Middle frontal gyrus (tissue), 1 donor: ENCODE measurements at regions not wholly inside any gene's neighbourhood (a gene's known extent, or its start where the extent isn't known, plus 50 kb on each side); places are given as distances from the start of the nearest gene placed in this dataset.
"Not testable (repeated sequence)": the region's sequence is repeated elsewhere in the genome, so short reads cannot be mapped to it uniquely, and the experiment has no call there.

Experiments
- DNase-seq: peaks from one replicate; pipeline ENCODE4 v3.0.0-alpha.2; 2015; ENCODE audit warnings: low spot score; ENCODE audit errors: extremely low spot score

- no peak for DNase-seq
Observed at GRCh38 chrX:118215346-118215745, 98.7 kb upstream of the KLHL13 start.

- DNase-seq = no peak
Observed at GRCh38 chrX:118216087-118216486, 99.5 kb upstream of the KLHL13 start.

GRCh38 chrX:118216509-118216908 is 99.9 kb upstream of the KLHL13 start:
- no peak for DNase-seq

GRCh38 chrX:118218079-118218478 is 101.5 kb upstream of the KLHL13 start:
- no peak for DNase-seq

DNA sequence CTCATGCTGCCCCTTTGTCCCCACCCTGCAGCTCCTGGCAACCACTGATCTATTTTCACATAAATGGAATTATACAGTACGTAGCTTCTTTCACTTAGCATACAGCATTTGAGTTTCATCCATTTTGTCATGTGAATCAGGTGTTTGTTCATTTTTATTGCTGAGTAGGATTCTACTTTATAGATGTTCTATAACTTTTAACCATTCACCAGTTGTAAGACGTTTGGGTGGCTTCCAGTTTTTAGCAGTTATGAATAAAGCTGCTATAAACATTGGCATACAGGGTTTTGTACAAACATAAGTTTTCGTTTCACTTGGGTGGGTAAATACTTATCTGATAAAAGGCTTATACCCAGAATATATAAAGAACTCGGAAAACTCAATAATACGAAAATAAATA is 102.3 kb upstream of the KLHL13 start:
- DNase-seq = no peak

DNA sequence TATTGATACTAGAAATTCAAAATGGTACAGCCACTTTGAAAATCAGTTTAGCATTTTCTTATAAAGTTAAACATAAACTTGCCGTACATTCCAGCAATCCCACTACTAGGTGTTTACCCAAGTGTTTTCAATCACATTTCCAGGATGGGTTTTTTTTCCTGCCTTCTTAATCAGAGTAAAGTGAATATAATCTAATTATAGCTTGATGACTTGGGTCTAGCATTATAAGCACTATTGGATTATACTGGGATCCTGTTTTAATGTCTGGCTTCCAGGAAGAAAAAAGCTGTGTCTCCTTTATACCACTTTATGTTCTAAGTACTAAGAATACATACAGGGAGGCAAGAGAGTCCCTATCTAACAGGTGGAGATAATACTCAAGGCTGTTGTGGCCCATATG is 103.3 kb upstream of the KLHL13 start:
- no peak for DNase-seq

GRCh38 chrX:118220509-118220908 is 103.9 kb upstream of the KLHL13 start:
- DNase-seq = no peak

DNA sequence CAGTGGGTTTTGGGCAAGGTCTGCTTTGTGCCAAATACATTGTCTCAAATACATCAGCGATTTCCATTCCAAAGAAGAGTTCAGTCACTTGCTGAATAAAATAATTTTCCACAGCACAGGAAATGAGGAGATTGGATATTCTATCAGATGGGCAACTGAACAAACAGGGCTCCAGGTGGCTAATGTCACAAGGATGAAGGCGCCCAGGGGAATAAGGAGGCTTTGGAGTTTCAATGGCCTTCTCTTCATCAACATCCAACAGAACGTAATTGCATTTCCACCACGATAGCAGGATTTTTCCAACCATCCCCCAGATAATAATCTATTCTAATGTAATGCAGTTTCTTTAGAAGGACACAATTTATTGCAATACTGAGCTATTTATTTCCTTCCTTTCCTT is 104.7 kb upstream of the KLHL13 start:
- no peak for DNase-seq

DNA sequence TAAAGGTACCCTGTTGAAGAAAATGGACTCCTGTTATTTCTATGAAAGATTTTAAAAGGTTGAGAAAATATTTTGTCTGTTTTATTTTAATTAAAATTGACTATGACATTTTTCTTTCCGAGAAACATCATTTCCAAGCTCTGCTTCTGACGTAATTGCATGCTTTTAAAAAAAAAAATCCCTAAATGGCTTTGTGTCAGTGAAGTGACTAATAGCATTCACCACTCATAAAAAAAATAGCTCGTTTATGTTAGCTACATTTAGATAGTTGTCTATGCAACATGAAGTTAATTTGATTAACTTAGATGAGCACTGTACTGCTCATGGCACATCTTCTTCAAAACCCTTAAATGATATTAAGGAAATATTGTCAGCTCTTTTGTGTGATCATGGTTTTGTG is 105.1 kb upstream of the KLHL13 start:
- no peak for DNase-seq

- DNase-seq = no peak
Observed at GRCh38 chrX:118222421-118222820, 105.8 kb upstream of the KLHL13 start.

DNA sequence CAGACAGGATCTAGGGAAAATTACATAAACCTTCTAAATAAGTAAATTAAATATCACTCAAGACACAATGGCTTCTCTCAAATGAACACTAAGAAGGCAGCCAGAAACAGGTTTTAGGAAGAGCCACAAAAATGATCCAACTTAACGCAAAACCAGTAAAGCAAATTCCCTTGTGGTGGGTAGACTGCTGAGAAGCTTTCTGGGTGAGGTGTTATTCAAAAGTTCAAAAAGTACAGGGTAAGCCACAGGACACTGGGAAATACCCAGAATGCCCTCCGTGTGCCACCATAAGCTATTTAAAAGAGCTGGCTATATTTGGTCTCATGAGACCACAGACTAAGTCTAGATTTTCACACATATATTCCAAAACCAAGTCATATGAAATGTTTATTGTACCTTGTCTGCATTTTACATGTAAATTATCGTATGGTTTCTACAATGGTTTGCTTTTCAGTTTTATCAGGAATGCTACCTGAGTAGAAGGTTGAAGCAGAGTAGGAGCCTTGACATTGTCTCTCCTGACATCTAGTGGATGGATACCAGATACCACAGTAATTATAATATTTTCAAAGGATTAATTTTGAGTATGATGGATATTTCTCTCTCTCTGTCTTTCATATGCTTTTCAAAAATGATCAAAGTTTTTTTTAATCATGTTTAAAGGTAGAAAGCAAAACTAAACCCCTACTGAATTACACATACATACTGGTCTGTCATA is 109.3 kb upstream of the KLHL13 start:
- no peak for DNase-seq

DNA sequence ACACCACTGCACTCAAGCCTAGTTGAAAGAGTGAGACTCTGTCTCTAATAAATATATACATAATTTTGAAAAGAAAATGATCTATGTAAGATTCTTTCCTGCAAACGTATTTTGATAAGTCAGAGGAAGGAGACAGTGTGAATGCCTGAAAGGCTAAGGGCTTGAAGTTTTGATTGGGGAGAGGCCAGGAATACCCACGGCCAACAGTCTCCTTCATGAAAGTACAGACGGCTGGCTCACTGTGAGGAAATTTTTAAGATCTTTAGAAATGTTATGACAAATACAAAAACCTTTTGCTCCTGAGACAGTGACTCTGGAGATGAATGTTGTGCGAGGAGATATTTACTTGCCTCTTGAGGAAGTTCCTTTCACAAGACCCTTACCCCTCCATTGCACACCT is 111.4 kb upstream of the KLHL13 start:
- DNase-seq = no peak

GRCh38 chrX:118228456-118228855 is 111.8 kb upstream of the KLHL13 start:
- DNase-seq = no peak

DNA sequence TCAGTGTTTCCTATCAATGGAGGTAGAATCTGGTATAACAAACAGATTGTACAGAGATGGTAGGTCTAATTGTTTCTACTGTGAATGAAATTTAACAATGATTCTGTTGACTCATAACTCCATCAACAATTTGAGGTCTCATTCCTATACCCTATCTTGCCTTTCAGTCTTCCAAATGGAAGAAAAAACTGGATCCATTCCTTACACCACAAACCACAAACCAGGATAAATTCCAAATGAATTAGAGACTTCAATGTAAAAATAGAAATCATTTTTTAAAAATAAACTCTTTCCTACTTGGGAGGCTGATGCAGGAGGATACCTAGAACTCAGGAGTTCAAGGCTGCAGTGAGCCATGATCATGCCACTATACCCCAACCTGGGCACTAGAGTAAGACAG is 114.4 kb upstream of the WDR44 start:
- no peak for DNase-seq

DNA sequence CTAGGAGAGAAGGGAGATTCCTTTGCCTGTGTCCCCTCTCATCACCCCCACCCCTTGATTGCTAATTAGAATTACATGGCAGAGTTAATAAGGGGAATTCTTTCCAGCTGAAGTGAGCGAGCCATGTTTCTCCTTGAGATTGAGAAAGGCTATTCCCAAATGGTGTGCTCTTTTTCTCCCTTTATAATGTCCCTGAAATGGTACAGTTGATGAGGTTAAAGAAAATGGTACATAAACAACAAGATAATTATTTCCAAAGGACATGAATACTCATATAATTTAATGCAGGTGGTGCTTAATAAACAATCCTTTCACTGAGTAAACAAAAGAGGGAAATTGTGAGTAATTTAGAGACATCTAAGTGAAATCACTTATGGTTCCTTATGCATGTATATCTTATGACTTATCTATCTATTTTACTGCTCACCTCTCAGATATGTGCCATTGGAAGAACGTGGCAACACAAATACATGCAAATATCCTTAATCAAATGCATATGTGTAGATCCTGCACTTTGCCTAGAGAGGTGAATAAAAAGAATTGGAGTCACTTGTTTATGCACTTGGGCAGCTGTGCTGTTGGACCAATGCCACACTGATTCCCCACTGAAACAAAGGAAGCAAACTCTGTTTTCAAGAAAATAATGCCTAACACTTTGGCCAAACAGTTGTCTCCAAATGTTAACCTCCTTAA is 106.6 kb upstream of the WDR44 start:
- no peak for DNase-seq

DNA sequence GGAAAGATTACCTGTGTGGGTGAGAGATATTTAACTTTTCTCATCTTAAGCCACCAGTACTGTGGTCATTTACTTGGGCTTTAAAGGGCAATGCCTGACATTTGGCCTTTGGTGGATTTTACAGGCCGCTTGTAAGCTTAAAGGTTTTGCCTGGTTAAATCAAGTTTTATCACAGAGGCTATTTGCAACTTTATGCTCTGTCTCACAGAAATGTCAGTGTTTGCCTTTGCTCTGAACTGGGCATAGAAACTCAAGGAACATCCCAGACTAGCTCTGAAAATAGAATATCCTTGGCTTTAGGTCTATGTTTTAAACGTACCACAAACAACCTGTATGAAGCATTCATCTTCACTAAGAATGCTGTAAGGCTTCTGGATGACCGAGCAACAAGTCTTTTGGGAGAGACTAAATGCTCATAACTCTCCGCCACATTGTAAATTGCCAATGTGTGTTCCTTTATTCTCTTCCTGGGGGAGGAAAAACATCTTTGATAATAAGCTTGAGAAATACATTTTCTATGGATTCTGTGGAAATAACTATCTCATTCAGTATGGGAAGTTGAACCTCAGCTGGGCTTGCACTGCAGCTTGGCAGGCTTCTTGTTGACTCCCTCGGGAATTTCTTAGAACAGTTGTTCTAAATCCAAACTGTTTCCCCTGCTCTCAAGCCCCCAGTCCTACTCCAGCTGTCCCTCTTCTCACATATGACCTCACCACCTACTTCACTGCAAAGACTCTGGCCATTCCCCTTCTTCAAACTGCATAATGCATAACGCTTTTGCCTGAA is 105.8 kb upstream of the WDR44 start:
- DNase-seq = no peak

- not testable (repeated sequence) for DNase-seq
Observed at GRCh38 chrX:118246961-118247360, 98.9 kb upstream of the WDR44 start.

- no peak for DNase-seq
Observed at GRCh38 chrX:118249146-118249545, 96.8 kb upstream of the WDR44 start.

DNA sequence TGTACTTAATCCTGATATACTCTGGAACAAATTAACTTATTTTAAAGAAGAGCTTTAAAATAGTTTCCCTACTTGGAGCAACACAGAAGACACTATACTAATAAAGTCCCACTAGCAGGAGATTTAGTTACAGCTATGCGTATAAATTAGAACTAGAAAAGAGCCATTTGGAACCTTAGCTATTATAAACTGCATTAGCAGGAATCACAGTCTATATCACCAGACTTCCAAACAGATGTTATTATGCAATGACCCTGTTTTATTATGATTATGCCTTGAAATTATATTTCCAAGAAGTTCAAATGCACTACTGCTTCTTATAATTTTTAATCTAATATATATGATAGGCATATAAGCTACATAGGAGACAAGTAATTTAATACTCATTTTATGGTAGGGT is 95.5 kb upstream of the WDR44 start:
- no peak for DNase-seq

- DNase-seq = no peak
Observed at GRCh38 chrX:118251271-118251670, 94.6 kb upstream of the WDR44 start.

- DNase-seq = no peak
Observed at GRCh38 chrX:118252967-118253366, 92.9 kb upstream of the WDR44 start.

DNA sequence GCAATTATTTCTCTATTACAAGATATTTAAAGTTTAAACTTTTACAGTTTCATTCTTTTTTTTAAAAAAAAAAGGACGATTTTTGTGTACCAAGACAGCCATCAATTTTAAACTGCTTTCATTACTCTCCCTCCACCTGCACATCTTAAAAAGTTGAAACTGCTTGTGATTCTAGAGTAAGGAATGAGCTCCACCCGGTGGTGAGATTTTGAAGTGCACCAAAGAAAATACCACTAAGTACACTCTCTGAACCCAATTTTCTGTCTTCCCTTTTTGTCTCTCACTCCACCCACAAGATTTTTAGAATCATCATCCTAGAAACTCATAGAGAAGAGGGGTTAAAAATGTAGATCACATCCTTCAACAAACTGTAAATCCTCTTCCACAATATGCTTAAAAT is 91.3 kb upstream of the WDR44 start:
- DNase-seq = peak; percentile 14
